ENCODE measurements at regions not wholly inside any gene's neighbourhood (a gene's known extent, or its start where the extent isn't known, plus 50 kb on each side); places are given as distances from the start of the nearest gene placed in this dataset.

DNA sequence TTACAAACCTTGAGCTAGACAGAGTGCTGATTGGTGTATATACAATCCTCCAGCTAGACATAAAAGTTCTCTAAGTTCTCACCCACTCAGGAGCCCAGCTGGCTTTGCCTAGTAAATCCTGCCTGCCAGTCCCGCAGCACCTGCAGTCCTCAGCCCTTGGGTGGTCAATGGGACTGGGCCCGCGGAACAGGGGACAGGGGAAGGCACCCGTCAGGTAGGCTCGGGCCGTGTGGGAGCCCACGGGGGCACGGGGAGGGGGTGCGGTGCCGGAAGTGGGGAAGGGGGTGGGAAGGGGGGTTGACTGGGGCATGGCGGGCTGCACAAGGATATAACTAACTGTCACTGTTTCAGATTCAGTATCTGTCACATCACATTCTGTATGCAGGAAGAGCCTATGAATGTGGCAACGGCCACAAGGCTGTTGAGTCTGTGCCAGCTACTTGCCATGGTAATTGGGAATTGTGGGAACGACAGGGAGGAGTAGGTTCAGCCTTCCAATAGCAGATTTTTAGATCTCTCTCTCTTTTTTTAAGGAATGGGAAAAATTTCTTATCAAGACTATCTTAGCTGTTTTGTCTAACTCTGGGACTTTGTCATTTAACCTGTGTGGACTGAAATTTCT, 205.1 kb upstream of the PLPP4 start:
- 100% methylated on average over 1 of the region's 13 CpGs for WGBS (ENCODE audit: insufficient coverage)
- Mint-ChIP-seq H3K4me1 (no peaks in the 10 kb centered on the region), H3K27ac (no peak overlapping the region), H3K27me3 (peaks cover 22% of the 10 kb centered on the region), H3K9me3 (ENCODE audit: insufficient read depth) (no peaks in the 10 kb centered on the region), H3K4me3 (no peak overlapping the region)
- H3K36me3 ChIP-seq (replicated peaks in 1 of 2; ENCODE audit: control extremely low read depth in 1 of 2, control insufficient read depth in 1 of 2, extremely low read depth in 1 of 2, insufficient read depth in 2 of 2, low read length in 1 of 2): no peaks in the 10 kb centered on the region
- intact Hi-C loops (cut with micrococcal nuclease): no loop called here
- TF ChIP-seq, protein P1, sequence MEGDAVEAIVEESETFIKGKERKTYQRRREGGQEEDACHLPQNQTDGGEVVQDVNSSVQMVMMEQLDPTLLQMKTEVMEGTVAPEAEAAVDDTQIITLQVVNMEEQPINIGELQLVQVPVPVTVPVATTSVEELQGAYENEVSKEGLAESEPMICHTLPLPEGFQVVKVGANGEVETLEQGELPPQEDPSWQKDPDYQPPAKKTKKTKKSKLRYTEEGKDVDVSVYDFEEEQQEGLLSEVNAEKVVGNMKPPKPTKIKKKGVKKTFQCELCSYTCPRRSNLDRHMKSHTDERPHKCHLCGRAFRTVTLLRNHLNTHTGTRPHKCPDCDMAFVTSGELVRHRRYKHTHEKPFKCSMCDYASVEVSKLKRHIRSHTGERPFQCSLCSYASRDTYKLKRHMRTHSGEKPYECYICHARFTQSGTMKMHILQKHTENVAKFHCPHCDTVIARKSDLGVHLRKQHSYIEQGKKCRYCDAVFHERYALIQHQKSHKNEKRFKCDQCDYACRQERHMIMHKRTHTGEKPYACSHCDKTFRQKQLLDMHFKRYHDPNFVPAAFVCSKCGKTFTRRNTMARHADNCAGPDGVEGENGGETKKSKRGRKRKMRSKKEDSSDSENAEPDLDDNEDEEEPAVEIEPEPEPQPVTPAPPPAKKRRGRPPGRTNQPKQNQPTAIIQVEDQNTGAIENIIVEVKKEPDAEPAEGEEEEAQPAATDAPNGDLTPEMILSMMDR (IDR thresholded peaks at IDR 0.05): no peak
- no peak for TF ChIP-seq EZH2 (IDR thresholded peaks at IDR 0.05; ENCODE audit: borderline replicate concordance, insufficient read depth, low read depth, low read length, poor library complexity, severe bottlenecking)
- no peaks in the 10 kb centered on the region for H3K79me2 ChIP-seq (ENCODE audit: control insufficient read depth, insufficient read depth, low read length)
- POLR2A ChIA-PET: no interaction called here
- H3K4me1 ChIP-seq (ENCODE audit: control insufficient read depth in 2 of 2, insufficient read depth in 2 of 2, low read length in 2 of 2): no peaks in the 10 kb centered on the region
- CTCF ChIA-PET: no interaction called here
- no peak overlapping the region for H3K4me3 ChIP-seq (ENCODE audit: control extremely low read depth in 1 of 5, extremely low read depth in 1 of 5, insufficient read depth in 1 of 5, low read depth in 2 of 5, low read length in 4 of 5)
- peaks cover 0 to 3% (median 0%) of the 10 kb centered on the region in 4 experiments for H3K27me3 ChIP-seq (replicated peaks in 1 of 4; ENCODE audit: control extremely low read depth in 1 of 4, control insufficient read depth in 3 of 4, insufficient read depth in 4 of 4, low read length in 3 of 4)
- H2AFZ ChIP-seq (ENCODE audit: insufficient read depth, low read depth, low read length, poor library complexity, severe bottlenecking): no peak overlapping the region
- no peak overlapping the region for H3K9ac ChIP-seq (ENCODE audit: low read length)
- no peaks in the 10 kb centered on the region for H4K20me1 ChIP-seq (ENCODE audit: control insufficient read depth, insufficient read depth, low read length, poor library complexity, severe bottlenecking)
- no peak overlapping the region for H3K27ac ChIP-seq (ENCODE audit: low read length in 2 of 2)
- DNase-seq: no peak
- H3K4me2 ChIP-seq (replicated peaks; ENCODE audit: low read depth, low read length, poor library complexity, severe bottlenecking): no peak overlapping the region
- no peaks in the 10 kb centered on the region for H3K9me3 ChIP-seq (ENCODE audit: control extremely low read depth in 1 of 3, control insufficient read depth in 2 of 3, insufficient read depth in 1 of 3, low read length in 2 of 3)
- ATAC-seq (ENCODE audit: low read depth): no peak

DNA sequence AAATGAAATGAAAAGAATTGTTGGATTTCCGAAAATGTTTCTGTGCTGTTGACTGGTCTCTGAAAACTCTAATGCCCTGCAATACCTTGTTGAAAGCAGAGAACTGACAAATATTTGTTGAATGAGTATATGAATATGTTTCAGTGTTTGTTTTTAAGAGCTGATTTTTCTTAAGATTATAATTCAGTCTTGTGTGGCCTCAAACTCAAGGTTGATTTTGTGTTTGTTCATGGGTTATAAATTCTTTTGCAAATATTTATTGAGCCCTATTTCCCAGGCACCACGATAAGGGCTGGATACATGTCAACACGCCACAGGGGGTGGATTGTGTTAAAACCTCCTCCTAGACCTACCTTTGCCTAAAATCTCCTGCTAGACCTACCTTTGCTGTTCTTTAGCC, 203.9 kb upstream of the PLPP4 start:
- H3K27ac ChIP-seq (ENCODE audit: low read length in 2 of 2): no peak overlapping the region
- H3K4me2 ChIP-seq (replicated peaks; ENCODE audit: low read depth, low read length, poor library complexity, severe bottlenecking): no peak overlapping the region
- no peaks in the 10 kb centered on the region for H3K27me3 ChIP-seq (replicated peaks in 1 of 4; ENCODE audit: control extremely low read depth in 1 of 4, control insufficient read depth in 3 of 4, insufficient read depth in 4 of 4, low read length in 3 of 4)
- H4K20me1 ChIP-seq (ENCODE audit: control insufficient read depth, insufficient read depth, low read length, poor library complexity, severe bottlenecking): no peaks in the 10 kb centered on the region
- Mint-ChIP-seq H3K4me1 (no peaks in the 10 kb centered on the region), H3K27me3 (peaks cover 21% of the 10 kb centered on the region), H3K4me3 (no peak overlapping the region), H3K9me3 (ENCODE audit: insufficient read depth) (no peaks in the 10 kb centered on the region), H3K27ac (no peak overlapping the region)
- ChIA-PET POLR2A (no interaction called here), CTCF (no interaction called here)
- H3K4me1 ChIP-seq (ENCODE audit: control insufficient read depth in 2 of 2, insufficient read depth in 2 of 2, low read length in 2 of 2): no peaks in the 10 kb centered on the region
- no peak overlapping the region for H3K9ac ChIP-seq (ENCODE audit: low read length)
- ATAC-seq (ENCODE audit: low read depth) (no peak), DNase-seq (no peak)
- H3K4me3 ChIP-seq (ENCODE audit: control extremely low read depth in 1 of 5, extremely low read depth in 1 of 5, insufficient read depth in 1 of 5, low read depth in 2 of 5, low read length in 4 of 5): no peak overlapping the region
- TF ChIP-seq, protein P1 (IDR thresholded peaks at IDR 0.05): no peak
- TF ChIP-seq EZH2 (IDR thresholded peaks at IDR 0.05; ENCODE audit: borderline replicate concordance, insufficient read depth, low read depth, low read length, poor library complexity, severe bottlenecking): no peak
- no peaks in the 10 kb centered on the region for H3K9me3 ChIP-seq (ENCODE audit: control extremely low read depth in 1 of 3, control insufficient read depth in 2 of 3, insufficient read depth in 1 of 3, low read length in 2 of 3)
- no peaks in the 10 kb centered on the region for H3K36me3 ChIP-seq (replicated peaks in 1 of 2; ENCODE audit: control extremely low read depth in 1 of 2, control insufficient read depth in 1 of 2, extremely low read depth in 1 of 2, insufficient read depth in 2 of 2, low read length in 1 of 2)
- no peaks in the 10 kb centered on the region for H3K79me2 ChIP-seq (ENCODE audit: control insufficient read depth, insufficient read depth, low read length)
- H2AFZ ChIP-seq (ENCODE audit: insufficient read depth, low read depth, low read length, poor library complexity, severe bottlenecking): no peak overlapping the region
- WGBS (ENCODE audit: insufficient coverage): 87% methylated on average over 3 of the region's 3 CpGs
- intact Hi-C loops (cut with micrococcal nuclease): no loop called here
